Neutrophil (primary cell): ENCODE measurements at regions not wholly inside any gene's neighbourhood (a gene's known extent, or its start where the extent isn't known, plus 50 kb on each side); places are given as distances from the start of the nearest gene placed in this dataset.

ENCODE experiments used
- H3K27ac ChIP-seq: fragments of 200-600 bp; sonication (generic); 2 replicates; pipeline ENCODE4 v1.5.1; 2016; ENCODE audit warnings: mild to moderate bottlenecking, moderate library complexity
- H3K27me3 ChIP-seq: fragments of 200-600 bp; sonication (generic); 2 replicates; pipeline ENCODE4 v1.6.0; 2016; ENCODE audit warnings: mild to moderate bottlenecking
- H3K36me3 ChIP-seq: fragments of 200-600 bp; sonication (generic); 2 replicates; pipeline ENCODE4 v1.5.1; 2017
- H3K4me1 ChIP-seq, 2 experiments: fragments of 200-600 bp in 1 of 2; sonication (generic) in 1 of 2; 1 replicate in 1 of 2; 2 replicates in 1 of 2; pipeline versions ENCODE4 v1.5.1 to v1.6.1; 2013 to 2016; ENCODE audit warnings: low read depth in 1 of 2, low read length in 1 of 2, mild to moderate bottlenecking in 1 of 2, moderate library complexity in 1 of 2; ENCODE audit not compliant: control insufficient read depth in 1 of 2, insufficient read depth in 1 of 2
- H3K4me3 ChIP-seq, 2 experiments: fragments of 200-600 bp in 1 of 2; sonication (generic) in 1 of 2; 1 replicate in 1 of 2; 2 replicates in 1 of 2; pipeline ENCODE4 v1.5.1; 2013 to 2016; ENCODE audit warnings: low read depth in 1 of 2, low read length in 1 of 2, mild to moderate bottlenecking in 1 of 2, moderate library complexity in 1 of 2
- H3K9me3 ChIP-seq: fragments of 200-600 bp; sonication (generic); 2 replicates; pipeline ENCODE4 v1.5.1; 2016
- TF ChIP-seq, protein P1 (sequence below): fragments of 200-600 bp; sonication (generic); IDR thresholded peaks from 2 replicates; pipeline ENCODE4 v1.5.1; 2016; ENCODE audit warnings: antibody characterized with exemption

DNA sequence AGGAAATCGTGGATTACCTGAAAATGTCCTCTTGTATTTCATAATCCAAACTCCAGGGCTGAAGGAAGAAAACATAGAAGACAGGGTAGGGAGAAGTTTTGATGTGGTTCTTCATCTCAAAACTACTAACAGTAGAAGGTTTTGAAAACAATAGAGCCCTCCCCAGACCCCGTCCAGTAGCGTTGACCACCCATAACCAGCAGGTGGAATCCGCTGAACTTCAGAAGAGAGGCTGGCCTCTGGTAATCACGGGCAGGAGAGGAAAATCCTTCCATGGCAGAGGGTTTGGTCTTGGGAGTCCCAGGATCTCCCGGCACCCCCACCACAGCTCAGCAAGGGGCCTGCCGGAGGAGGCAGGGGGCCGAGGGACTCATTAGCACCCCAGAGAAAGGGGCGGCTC lies 333.4 kb upstream of the RNF32 start:
- Histone ChIP-seq H3K27ac (no peak overlapping the region), H3K27me3 (no peaks in the 10 kb centered on the region), H3K36me3 (no peaks in the 10 kb centered on the region), H3K4me3 (no peak overlapping the region), H3K9me3 (no peaks in the 10 kb centered on the region), H3K4me1 (no peaks in the 10 kb centered on the region)
- TF ChIP-seq, protein P1, sequence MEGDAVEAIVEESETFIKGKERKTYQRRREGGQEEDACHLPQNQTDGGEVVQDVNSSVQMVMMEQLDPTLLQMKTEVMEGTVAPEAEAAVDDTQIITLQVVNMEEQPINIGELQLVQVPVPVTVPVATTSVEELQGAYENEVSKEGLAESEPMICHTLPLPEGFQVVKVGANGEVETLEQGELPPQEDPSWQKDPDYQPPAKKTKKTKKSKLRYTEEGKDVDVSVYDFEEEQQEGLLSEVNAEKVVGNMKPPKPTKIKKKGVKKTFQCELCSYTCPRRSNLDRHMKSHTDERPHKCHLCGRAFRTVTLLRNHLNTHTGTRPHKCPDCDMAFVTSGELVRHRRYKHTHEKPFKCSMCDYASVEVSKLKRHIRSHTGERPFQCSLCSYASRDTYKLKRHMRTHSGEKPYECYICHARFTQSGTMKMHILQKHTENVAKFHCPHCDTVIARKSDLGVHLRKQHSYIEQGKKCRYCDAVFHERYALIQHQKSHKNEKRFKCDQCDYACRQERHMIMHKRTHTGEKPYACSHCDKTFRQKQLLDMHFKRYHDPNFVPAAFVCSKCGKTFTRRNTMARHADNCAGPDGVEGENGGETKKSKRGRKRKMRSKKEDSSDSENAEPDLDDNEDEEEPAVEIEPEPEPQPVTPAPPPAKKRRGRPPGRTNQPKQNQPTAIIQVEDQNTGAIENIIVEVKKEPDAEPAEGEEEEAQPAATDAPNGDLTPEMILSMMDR, result no peak

DNA sequence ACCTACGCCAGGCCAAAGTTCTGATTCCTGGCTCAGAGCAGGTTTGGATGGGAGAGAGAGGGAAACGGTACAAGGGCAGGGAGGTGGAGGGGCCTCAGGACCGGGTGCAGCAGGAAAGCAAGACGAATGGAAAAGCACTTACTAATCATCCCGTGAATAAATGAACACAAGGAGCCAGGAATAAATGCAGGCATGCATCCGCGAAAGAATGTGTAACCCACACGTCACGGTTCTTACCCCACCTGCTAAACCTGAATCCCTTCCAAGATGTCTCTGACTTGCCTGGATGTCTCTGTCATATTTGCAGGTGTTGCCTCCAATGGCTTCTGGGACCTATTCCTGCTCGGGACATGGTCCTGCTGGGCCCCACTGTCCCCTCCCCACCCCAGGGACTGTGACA lies 335.2 kb upstream of the RNF32 start:
- Histone ChIP-seq H3K27me3 (no peaks in the 10 kb centered on the region), H3K4me3 (no peak overlapping the region), H3K9me3 (no peaks in the 10 kb centered on the region), H3K4me1 (no peaks in the 10 kb centered on the region), H3K27ac (no peak overlapping the region), H3K36me3 (no peaks in the 10 kb centered on the region)
- TF ChIP-seq, protein P1, result no peak

DNA sequence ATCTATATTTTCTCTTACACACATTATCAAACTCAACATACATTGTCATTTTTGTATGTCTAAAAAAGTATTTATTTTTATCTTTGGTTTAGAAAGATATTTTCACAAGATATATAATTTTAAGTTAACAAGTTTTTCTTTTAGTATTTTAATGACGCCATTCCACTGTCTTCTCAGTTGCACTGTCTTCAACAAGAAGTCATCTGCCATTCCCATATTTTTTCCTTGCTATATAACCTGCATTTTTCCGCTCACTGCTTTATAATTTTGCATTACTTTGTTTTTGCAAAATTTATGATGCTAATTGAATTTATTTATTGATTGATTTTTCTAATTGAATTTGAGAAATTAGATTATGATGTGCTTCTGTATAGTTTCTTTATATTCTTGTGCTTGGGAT lies 357.8 kb upstream of the RNF32 start:
- Histone ChIP-seq H3K4me3 (no peak overlapping the region), H3K9me3 (no peaks in the 10 kb centered on the region), H3K4me1 (no peaks in the 10 kb centered on the region), H3K36me3 (no peaks in the 10 kb centered on the region), H3K27me3 (no peaks in the 10 kb centered on the region), H3K27ac (no peak overlapping the region)
- TF ChIP-seq, protein P1, result no peak

DNA sequence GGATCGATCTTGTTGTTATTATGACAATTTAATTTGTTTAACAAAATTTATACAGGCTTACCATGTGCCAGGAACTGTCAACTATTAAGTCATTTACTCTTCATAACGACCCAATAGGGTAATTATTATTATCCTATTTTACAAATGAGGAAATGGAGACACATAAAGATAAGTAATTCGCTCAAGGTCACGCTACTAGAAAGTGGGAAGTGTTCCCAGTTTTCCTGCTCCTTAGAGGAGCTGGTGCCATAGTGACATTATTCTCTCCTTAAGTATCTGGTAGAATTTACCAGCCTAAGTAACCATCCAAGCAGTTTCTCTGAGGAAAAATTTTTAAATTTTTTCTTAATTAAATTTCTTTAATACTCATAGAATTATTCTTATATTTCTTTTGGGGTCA lies 360.9 kb upstream of the RNF32 start:
- Histone ChIP-seq H3K9me3 (no peaks in the 10 kb centered on the region), H3K36me3 (no peaks in the 10 kb centered on the region), H3K27ac (no peak overlapping the region), H3K4me1 (no peaks in the 10 kb centered on the region), H3K27me3 (no peaks in the 10 kb centered on the region), H3K4me3 (no peak overlapping the region)
- TF ChIP-seq, protein P1, result no peak

DNA sequence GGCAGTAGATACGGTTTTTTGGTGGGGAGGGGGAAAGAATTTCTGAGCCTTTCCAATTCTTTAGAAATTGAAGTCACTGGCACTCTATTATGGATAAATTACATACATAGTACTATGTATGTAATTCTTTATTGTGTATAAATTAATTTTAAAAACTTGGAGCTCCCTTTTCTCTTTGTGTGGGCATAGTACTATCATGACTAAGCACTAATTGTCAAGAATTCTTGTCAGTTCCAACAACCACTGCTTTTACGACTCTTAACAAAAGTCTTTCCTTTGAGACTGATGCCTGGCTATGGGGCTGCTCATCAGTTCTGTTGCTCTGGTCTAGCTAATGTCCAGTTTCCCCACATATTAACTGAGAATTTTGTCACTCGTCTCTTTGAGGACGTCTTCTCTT lies 365.3 kb upstream of the RNF32 start:
- Histone ChIP-seq H3K27ac (no peak overlapping the region), H3K4me1 (no peaks in the 10 kb centered on the region), H3K27me3 (no peaks in the 10 kb centered on the region), H3K36me3 (no peaks in the 10 kb centered on the region), H3K9me3 (no peaks in the 10 kb centered on the region), H3K4me3 (no peak overlapping the region)
- TF ChIP-seq, protein P1, result no peak

DNA sequence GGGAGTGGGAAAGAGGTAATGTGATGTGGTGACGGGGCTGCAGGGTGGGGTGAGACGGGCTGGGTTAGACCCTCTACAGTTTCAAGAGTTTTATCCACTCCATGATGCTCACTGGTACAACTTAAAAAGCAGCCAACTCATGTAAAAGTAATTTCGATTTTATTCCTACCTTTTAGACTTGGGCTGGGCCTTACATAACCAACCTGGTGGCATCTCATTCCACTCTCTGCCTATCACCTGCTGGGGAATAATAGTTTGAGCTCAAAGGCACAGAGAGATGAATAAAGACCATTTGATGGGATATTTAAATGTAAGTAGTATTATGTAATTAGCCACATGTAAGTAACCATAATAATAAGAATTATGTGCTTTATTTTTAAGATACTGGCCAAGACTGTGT lies 366.0 kb upstream of the RNF32 start:
- Histone ChIP-seq H3K4me1 (no peaks in the 10 kb centered on the region), H3K9me3 (no peaks in the 10 kb centered on the region), H3K27ac (no peak overlapping the region), H3K27me3 (no peaks in the 10 kb centered on the region), H3K4me3 (no peak overlapping the region), H3K36me3 (no peaks in the 10 kb centered on the region)
- TF ChIP-seq, protein P1, result no peak
